ENCODE measurements at regions not wholly inside any gene's neighbourhood (a gene's known extent, or its start where the extent isn't known, plus 50 kb on each side); places are given as distances from the start of the nearest gene placed in this dataset.

DNA sequence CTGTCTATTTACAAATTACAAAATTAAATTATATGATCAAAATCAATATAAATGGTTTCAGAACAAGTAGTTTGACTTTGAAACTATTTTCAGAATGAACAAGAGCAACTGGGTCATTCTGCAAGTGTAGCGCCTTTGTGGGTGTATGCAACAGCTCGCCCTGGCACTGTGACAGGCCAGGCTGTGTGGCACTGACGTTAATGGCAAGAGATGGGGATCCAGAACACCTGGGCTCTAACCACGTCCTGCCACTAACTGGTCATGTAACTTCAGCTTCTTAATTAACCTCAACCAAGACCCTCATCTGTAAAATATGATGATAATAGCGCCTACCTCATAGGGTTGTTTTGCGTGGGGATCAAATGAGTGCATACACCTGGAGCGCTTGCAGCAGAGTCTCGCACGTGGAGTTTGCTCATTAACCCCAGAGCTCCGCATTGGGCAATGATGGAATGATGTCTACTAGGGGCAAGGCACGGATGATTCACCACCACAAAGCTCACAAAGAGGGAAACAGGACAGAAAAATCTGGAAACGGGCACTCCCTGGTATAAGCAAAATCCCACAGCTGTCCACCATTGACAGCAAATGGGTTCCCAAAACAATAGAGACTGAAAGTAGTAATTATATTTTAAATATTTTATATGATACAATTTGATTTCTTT, 639.4 kb downstream of the SEMA5A start:
- Mint-ChIP-seq H3K9me3 (no peaks in the 10 kb centered on the region), H3K4me1 (ENCODE audit: low read depth) (peaks cover 74% of the 10 kb centered on the region), H3K27me3 (ENCODE audit: insufficient read depth) (no peaks in the 10 kb centered on the region), H3K36me3 (ENCODE audit: low read depth) (peaks cover 5% of the 10 kb centered on the region; the same call in 1 of the 2 replicates), H3K4me3 (peak overlapping the region; percentile 80), H3K27ac (peak overlapping the region; percentile 96)
- DNase-seq, result peak; percentile 73
- TF ChIP-seq, protein P1, sequence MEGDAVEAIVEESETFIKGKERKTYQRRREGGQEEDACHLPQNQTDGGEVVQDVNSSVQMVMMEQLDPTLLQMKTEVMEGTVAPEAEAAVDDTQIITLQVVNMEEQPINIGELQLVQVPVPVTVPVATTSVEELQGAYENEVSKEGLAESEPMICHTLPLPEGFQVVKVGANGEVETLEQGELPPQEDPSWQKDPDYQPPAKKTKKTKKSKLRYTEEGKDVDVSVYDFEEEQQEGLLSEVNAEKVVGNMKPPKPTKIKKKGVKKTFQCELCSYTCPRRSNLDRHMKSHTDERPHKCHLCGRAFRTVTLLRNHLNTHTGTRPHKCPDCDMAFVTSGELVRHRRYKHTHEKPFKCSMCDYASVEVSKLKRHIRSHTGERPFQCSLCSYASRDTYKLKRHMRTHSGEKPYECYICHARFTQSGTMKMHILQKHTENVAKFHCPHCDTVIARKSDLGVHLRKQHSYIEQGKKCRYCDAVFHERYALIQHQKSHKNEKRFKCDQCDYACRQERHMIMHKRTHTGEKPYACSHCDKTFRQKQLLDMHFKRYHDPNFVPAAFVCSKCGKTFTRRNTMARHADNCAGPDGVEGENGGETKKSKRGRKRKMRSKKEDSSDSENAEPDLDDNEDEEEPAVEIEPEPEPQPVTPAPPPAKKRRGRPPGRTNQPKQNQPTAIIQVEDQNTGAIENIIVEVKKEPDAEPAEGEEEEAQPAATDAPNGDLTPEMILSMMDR (IDR thresholded peaks at IDR 0.05), result no peak

GRCh38 chr5:8907168-8907868, 638.6 kb downstream of the SEMA5A start:
- peak; percentile 86 for DNase-seq
- Mint-ChIP-seq H3K27me3 (ENCODE audit: insufficient read depth) (no peaks in the 10 kb centered on the region), H3K9me3 (no peaks in the 10 kb centered on the region), H3K4me1 (ENCODE audit: low read depth) (peaks cover 79% of the 10 kb centered on the region), H3K27ac (peak overlapping the region; percentile 96), H3K4me3 (peak overlapping the region; percentile 80), H3K36me3 (ENCODE audit: low read depth) (peaks cover 5% of the 10 kb centered on the region; the same call in 1 of the 2 replicates)
- TF ChIP-seq, protein P1 (IDR thresholded peaks at IDR 0.05), result no peak

GRCh38 chr5:8908055-8908683, 637.7 kb downstream of the SEMA5A start:
- Mint-ChIP-seq H3K4me1 (ENCODE audit: low read depth) (peaks cover 84% of the 10 kb centered on the region), H3K27me3 (ENCODE audit: insufficient read depth) (no peaks in the 10 kb centered on the region), H3K27ac (peak overlapping the region; percentile 96), H3K4me3 (peak overlapping the region; percentile 80; the same call in 1 of the 2 replicates), H3K36me3 (ENCODE audit: low read depth) (peaks cover 5% of the 10 kb centered on the region; the same call in 1 of the 2 replicates), H3K9me3 (no peaks in the 10 kb centered on the region)
- DNase-seq, result peak; percentile 33
- TF ChIP-seq, protein P1 (IDR thresholded peaks at IDR 0.05), result peak; percentile 90

DNA sequence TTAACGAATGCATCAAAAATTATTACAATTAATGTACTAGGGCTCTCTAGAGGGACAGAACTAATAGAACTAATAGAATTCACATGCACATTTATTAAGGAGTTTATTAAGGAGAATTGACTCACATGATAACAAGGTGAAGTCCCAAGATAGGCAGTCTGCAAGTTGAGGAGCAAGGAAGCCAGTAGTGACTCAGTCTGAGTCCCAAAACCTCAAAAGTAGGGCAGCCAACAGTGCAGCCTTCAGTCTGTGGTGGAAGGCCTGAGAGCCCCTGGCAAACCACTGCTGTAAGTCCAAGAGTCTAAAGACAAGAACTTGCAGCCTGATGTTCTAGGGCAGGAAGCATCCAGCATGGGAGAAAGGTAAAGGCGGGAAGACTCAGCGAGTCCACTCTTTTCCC, 633.8 kb downstream of the SEMA5A start:
- TF ChIP-seq, protein P1 (IDR thresholded peaks at IDR 0.05), result no peak
- H3K9me3 Mint-ChIP-seq, result no peaks in the 10 kb centered on the region
- peak overlapping the region; percentile 40; the same call in 1 of the 2 replicates for H3K27ac Mint-ChIP-seq
- H3K4me3 Mint-ChIP-seq, result no peak overlapping the region
- no peaks in the 10 kb centered on the region; the same call in 1 of the 2 replicates for H3K27me3 Mint-ChIP-seq (ENCODE audit: insufficient read depth)
- peak; percentile 55 for DNase-seq
- peaks cover 6% of the 10 kb centered on the region; the same call in 1 of the 2 replicates for H3K36me3 Mint-ChIP-seq (ENCODE audit: low read depth)
- H3K4me1 Mint-ChIP-seq (ENCODE audit: low read depth), result peaks cover 51% of the 10 kb centered on the region

DNA sequence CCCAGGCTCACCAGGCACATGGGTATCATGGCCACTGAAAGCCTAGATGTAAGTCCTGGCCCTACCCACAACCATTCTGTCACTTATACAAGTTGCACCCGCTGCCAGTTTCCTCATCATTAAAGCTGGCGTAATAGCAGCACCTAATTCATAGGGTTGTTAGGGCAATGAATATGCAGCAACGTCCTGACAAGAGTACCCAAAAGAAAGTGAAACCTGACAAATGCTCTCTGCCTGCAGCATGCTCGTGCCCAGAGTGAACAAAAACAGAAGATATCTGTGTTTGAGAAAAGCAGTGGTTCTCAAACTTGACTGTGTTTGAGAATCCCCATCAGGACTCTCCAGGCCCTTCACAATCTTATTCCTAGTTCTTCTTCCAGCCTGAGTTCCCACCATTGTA, 632.4 kb downstream of the SEMA5A start:
- H3K9me3 Mint-ChIP-seq, result no peaks in the 10 kb centered on the region
- no peaks in the 10 kb centered on the region; the same call in 1 of the 2 replicates for H3K27me3 Mint-ChIP-seq (ENCODE audit: insufficient read depth)
- no peak for DNase-seq
- H3K27ac Mint-ChIP-seq, result no peak overlapping the region
- no peak overlapping the region for H3K4me3 Mint-ChIP-seq
- peaks cover 37% of the 10 kb centered on the region for H3K4me1 Mint-ChIP-seq (ENCODE audit: low read depth)
- peaks cover 6% of the 10 kb centered on the region; the same call in 1 of the 2 replicates for H3K36me3 Mint-ChIP-seq (ENCODE audit: low read depth)
- TF ChIP-seq, protein P1 (IDR thresholded peaks at IDR 0.05), result no peak
